ENCODE measurements at regions not wholly inside any gene's neighbourhood (a gene's known extent, or its start where the extent isn't known, plus 50 kb on each side); places are given as distances from the start of the nearest gene placed in this dataset.
"Not testable (repeated sequence)": the region's sequence is repeated elsewhere in the genome, so short reads cannot be mapped to it uniquely, and the experiment has no call there.

GRCh38 chr15:47887241-47887800 is 170.0 kb downstream of the SEMA6D start:
- peak; percentile 75 for DNase-seq (ENCODE audit: low spot score)

GRCh38 chr15:47888385-47889100 is 171.2 kb downstream of the SEMA6D start:
- no peak for DNase-seq (ENCODE audit: low spot score)

GRCh38 chr15:47890397-47891150 is 173.3 kb downstream of the SEMA6D start:
- no peak for DNase-seq (ENCODE audit: low spot score)

DNA sequence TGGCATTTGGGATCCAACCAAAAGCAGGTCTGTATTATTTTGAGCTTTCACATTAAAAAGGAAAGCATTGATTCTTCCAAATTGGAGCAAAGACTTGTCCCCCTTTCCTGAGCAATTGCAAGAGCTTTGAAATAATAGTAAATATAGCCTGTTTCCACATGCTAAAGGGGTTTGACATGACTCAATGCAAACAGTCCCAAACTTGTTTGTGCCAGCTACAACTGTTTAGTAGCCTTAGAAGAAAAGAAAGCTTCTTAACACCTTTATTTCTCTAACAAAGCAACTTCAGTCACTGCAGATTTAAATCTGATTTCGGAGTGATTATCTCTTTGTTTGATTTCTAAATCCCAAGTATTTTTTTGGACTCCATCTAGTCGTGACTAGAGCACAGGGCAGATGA is 180.2 kb downstream of the SEMA6D start:
- DNase-seq (ENCODE audit: low spot score), result no peak

DNA sequence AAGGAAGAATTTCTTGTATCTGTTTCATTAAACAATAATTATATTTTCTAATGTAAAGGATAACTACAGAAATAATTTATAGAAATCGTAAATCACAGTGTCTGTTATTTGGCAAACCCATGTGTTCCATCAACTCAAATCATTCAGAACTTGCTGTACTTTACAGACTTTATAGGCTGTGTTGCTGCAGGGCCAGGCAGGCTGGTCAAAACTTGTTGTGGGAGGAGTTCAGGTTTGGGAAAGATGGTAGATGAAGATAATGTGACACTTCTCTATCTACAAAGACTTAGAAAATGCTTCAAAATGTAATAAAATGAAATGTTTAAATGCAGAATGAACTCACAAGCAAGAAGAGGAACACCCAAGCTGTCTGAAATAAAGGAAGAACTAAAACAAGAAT is 183.4 kb downstream of the SEMA6D start:
- DNase-seq (ENCODE audit: low spot score), result no peak

DNA sequence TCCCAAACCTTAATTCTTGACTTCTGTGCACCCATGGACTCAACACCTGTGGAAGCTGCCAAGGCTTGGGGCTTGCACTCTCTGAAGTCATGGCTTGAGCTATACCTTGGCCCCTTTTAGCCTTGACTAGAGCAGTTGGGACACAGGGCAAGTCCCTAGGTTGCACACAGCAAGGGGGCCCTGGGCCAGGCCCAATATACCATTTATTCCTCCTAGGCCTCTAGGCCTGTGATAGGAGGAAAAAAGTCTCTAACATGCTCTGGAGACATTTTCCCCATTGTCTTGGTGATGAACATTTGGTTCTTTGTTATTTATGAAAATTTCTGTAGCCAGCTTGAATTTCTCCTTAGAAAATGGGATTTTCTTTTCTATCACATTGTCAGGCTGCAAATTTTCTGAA is 186.1 kb downstream of the SEMA6D start:
- no peak for DNase-seq (ENCODE audit: low spot score)

DNA sequence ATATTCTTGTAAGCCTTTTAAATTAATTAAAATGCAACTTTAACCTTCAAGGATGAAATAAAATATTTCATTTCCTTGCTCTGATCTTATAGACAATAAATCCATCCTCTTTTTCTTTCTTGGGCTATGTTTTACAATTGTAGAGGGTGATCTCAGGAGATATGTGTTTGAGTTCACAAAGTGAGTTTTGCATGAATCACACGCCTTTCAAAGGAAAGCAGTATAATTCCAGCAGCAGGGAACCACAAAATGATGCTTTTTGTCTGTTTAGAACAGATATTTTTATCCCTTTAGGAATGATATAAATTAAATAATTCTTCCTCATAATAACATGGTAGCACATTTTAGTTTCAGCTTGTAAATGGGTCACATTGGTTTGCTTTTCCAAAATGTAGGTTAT is 191.2 kb downstream of the SEMA6D start:
- no peak for DNase-seq (ENCODE audit: low spot score)

DNA sequence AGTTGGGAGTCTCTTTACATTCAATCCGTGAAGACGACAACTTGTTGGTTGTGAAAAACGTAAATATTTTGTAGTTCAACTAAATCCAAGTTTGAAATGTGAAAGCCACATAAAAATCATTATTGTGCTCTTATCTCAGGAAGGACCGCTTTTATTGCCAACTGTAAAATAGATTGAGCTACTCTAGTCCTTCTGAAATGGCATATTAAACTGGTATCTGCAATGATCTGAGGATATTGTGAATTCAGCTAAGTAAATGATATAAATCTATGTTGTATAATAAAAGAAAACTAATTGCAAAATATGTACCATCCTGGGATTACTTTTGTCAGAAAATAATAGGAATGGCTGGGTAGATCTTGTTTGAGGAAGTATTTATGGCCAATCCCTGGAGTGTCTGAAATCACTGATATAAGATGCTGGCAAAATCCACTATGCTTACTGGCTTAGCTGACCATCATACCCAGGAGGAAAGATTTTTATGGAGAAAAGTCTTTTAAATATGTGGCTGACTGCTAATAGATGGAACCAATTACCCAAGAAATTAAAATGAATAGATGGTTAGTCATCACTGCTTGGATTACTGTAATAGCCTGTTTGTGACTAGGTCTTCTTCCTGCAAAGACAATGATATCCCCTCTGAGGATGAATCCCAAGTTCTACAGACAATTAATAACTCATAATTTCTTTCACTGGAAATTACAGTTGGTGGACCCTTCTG is 191.8 kb downstream of the SEMA6D start:
- DNase-seq (ENCODE audit: low spot score), result no peak

DNA sequence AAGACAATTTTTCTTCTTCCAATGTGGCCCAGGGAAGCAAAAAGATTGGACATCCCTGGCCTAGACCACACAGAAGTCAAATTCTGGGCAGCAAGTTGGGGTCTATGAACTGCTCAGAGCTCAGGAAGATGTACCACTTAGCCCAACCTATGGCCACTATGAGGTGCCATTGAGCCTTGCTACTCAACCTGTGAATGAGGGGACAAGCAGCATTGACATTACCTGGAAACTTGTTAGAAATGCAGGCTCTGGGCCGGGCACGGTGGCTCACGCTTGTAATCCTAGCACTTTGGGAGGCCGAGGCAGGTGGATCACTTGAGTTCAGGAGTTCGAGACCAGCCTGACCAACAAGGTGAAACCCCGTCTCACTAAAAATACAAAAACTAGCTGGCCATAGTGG is 195.6 kb downstream of the SEMA6D start:
- DNase-seq (ENCODE audit: low spot score), result not testable (repeated sequence)

GRCh38 chr15:47917881-47918280 is 200.6 kb downstream of the SEMA6D start:
- DNase-seq (ENCODE audit: low spot score), result no peak

- DNase-seq (ENCODE audit: low spot score), result no peak
These were observed 201.6 kb downstream of the SEMA6D start for GRCh38 chr15:47918877-47919276.

DNA sequence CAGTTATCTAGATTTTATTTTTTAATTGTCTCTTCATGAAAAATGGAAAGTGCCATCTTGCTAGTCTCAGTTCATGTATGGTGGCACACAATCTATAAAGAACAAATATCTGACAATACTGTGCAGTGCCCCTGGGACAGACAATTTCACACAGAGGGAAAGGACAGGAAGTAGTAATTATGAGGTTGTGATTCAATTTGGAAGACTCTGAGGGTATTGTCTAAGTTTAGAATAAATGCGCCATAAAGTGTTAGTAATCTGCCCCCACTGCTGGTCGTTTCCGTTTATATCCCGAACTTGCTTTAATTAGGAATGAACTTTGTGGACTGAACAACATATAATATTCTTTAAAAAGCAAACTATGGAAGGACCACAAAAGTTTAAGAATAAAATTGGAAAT is 196.4 kb upstream of the SLC24A5 start:
- DNase-seq (ENCODE audit: low spot score), result no peak

GRCh38 chr15:47929138-47929803 is 191.5 kb upstream of the SLC24A5 start:
- no peak for DNase-seq (ENCODE audit: low spot score)

DNA sequence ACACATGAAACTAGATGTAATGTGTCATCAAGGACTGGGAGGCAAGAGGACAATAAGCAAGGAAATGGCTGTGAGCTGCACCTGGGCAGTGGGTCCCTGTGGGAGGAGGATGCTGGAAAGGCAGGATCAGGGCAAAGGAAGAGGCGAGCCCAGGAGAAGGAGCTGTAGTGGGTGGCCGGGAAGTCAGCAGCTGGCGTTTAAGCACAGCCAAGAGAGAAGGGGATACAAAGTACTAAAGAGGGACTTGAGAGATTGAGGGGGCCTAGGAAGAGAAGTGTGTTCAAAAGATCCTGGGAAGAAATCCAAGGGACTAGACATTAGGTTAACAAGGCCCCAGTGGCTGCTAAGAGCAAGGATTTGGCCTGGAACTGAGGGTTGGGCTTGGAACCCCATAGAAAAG is 188.5 kb upstream of the SLC24A5 start:
- no peak for DNase-seq (ENCODE audit: low spot score)

GRCh38 chr15:47932951-47933641 is 187.7 kb upstream of the SLC24A5 start:
- DNase-seq (ENCODE audit: low spot score), result no peak

DNA sequence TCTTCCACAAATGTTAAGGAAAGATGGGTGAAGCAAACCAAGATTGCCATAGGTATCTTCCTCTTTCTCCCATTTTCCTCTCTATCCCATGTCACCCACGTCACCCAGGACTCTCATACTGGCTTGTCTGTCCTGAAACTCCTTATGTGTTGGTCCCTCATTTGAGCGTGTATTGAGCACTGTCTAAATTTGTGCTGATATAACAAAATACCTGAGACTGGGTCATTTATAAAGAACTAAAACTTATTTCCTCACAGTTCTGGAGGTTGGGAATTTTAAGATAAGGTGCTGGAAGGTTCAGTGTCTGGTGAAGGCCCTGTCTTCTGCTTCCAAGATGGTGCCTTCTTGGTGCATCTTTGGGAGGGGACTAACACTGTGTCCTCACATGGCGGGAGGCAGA is 186.9 kb upstream of the SLC24A5 start:
- no peak for DNase-seq (ENCODE audit: low spot score)

DNA sequence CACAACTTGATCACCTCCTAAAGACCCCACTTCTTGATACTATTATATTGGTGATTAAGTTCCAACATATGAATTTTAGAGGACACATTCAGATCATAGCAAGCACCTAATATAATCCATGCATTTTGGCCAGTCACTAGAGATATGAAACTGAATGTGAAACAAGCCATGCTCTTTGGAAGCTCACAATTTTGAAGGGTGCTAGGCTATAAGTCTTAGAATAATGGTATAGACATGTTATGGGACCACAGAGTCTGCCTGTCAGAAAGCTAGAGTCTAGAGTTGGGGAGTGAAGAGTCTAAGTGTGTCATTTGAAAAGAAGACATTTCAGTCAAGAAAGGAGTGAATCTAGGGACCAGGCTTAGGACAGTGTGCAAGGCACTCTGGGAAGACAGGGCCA is 186.4 kb upstream of the SLC24A5 start:
- no peak for DNase-seq (ENCODE audit: low spot score)

DNA sequence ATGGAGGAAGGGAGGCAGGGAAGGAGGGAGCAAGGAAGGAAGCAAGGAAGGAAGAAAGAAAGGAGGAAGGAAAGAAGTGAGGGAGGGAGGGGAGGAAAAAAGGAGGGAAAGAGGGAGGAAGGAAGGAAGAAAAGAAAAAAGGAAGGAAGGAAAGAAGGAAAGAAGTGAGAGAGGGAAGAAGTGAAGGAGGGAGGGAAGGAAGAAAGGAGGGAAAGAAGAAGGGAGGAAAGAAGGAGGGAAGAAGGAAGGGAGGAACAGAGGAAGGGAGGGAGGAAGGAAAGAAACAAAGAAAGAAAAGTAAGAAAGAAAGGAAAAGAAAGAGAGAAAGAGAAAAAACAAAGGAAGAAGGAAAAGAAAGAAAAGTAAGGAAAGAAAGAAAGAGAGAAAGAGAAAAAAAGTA is 183.0 kb upstream of the SLC24A5 start:
- DNase-seq (ENCODE audit: low spot score), result no peak

DNA sequence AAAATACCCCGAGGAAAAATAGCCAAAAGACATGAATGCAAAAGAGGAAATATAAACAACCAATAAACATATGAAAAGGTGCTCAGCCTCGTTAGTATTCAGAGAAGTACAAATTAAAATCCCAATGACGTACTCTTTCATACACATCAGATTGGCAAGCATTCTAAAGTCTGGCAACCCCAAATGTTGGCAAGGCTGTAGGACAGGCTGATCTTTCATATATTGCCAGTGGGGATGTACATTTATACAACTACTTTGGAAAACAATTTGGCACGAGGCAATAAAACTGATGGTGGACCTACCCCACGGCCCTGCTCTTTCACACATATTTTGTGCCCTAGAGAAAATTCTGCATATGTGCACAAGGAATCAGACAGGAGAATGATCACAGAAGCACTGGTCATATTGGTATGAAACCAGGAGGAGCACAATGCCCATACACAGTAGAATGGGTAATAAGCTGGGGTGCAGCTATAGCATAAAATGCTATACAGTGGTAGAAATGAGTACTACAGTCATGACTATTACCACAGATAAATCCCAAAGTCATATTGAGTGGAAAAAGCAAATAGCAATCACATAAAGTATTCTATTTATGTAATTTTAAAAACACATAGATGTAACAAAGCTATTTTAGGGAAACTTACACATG is 176.0 kb upstream of the SLC24A5 start:
- DNase-seq (ENCODE audit: low spot score), result no peak

DNA sequence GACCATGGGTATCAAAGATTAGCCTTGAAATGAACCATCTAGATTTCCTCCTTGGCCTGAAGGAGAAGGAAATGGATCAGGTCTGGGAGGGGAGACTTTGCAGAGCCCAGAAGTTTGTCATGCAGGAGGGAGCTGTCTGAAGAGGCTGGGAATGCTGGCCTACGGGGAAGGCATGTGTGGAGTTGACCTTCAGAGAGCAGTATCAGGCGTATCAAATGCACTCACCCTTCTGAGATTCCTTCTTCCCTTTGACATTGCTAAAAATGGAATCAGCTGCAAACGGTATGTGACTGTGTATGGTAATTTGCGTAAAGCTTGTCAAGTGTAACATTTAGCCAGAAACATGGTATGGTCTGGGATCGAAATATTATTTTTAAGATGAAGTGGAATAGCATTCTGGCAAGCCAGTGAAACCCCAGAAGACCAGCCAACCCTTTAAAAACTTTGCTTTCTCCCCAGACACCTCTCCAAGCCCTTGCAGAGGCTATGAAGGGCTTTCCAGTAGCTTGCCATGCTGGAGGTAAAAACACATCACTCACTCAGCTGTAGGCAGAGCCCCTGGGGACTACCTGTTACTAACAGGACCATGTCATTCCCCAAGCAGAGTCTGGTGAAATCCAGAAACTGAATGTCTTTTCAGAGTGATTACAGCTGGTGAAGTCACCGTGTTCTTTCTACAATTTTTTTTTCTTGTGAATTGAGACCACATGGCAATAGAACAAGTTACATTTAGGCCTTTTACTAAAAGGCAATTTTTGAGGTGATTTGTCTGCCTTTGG is 174.7 kb upstream of the SLC24A5 start:
- no peak for DNase-seq (ENCODE audit: low spot score)

Measured in cerebellar cortex (tissue), 1 donor.